GM23338 (cell line): ENCODE measurements at regions not wholly inside any gene's neighbourhood (a gene's known extent, or its start where the extent isn't known, plus 50 kb on each side); places are given as distances from the start of the nearest gene placed in this dataset.

Source experiments
- ATAC-seq: fragments of 200-7000 bp; cut with Tn5 transposase; 3 replicates; pipeline ENCODE4 v1.9.1; 2020
- DNase-seq: peaks from one replicate; pipeline ENCODE4 v3.0.0-alpha.2; 2015; ENCODE audit warnings: low spot score
- H2AFZ ChIP-seq: fragments of 200-600 bp; sonication (generic); 2 replicates; pipeline ENCODE4 v1.8.0; 2016; ENCODE audit warnings: antibody characterized with exemption, mild to moderate bottlenecking, moderate library complexity
- H3F3A ChIP-seq: fragments of 200-600 bp; sonication (generic); replicated peaks from 2 replicates; pipeline ENCODE4 v1.8.0; 2017; ENCODE audit warnings: antibody characterized with exemption, mixed run types, low read depth
- H3K27ac ChIP-seq: fragments of 200-600 bp; sonication (generic); 2 replicates; pipeline ENCODE4 v1.6.1; 2016; ENCODE audit warnings: low read depth
- H3K27me3 ChIP-seq: fragments of 200-600 bp; sonication (generic); 2 replicates; pipeline ENCODE4 v1.8.0; 2016; ENCODE audit warnings: mild to moderate bottlenecking, mixed run types, moderate library complexity; ENCODE audit not compliant: insufficient read depth
- H3K36me3 ChIP-seq: fragments of 200-600 bp; sonication (generic); 2 replicates; pipeline ENCODE4 v1.8.0; 2016; ENCODE audit warnings: mild to moderate bottlenecking; ENCODE audit not compliant: insufficient read depth
- H3K4me1 ChIP-seq: fragments of 200-600 bp; sonication (generic); 2 replicates; pipeline ENCODE4 v1.8.0; 2016; ENCODE audit warnings: mild to moderate bottlenecking, moderate library complexity; ENCODE audit not compliant: insufficient read depth
- H3K4me2 ChIP-seq: fragments of 200-600 bp; sonication (generic); 2 replicates; pipeline ENCODE4 v1.7.1; 2017; ENCODE audit warnings: mixed run types
- H3K4me3 ChIP-seq: fragments of 200-600 bp; sonication (generic); 2 replicates; pipeline ENCODE4 v1.6.1; 2016; ENCODE audit warnings: mixed run types
- H3K79me2 ChIP-seq: fragments of 200-600 bp; sonication (generic); replicated peaks from 2 replicates; pipeline ENCODE4 v1.8.0; 2017; ENCODE audit warnings: mild to moderate bottlenecking; ENCODE audit not compliant: insufficient read depth
- H3K9me2 ChIP-seq: fragments of 200-600 bp; sonication (generic); 2 replicates; pipeline ENCODE4 v1.8.0; 2017; ENCODE audit not compliant: insufficient read depth
- H4K20me1 ChIP-seq: fragments of 200-600 bp; sonication (generic); replicated peaks from 2 replicates; pipeline ENCODE4 v1.8.0; 2017; ENCODE audit warnings: mild to moderate bottlenecking; ENCODE audit not compliant: insufficient read depth
- H3K27ac Mint-ChIP-seq: 2 replicates; pipeline ENCODE4 v1.8.0; 2020; ENCODE audit warnings: inconsistent platforms, mild to moderate bottlenecking, moderate library complexity, mixed read lengths
- H3K27me3 Mint-ChIP-seq: 3 replicates; pipeline ENCODE4 v1.8.0; 2022; ENCODE audit warnings: low read depth, mild to moderate bottlenecking, moderate library complexity, mixed read lengths, inconsistent platforms; ENCODE audit not compliant: insufficient read depth, poor library complexity
- H3K36me3 Mint-ChIP-seq: 3 replicates; pipeline ENCODE4 v1.8.0; 2021; ENCODE audit warnings: low read depth, mild to moderate bottlenecking, inconsistent platforms, moderate library complexity, mixed read lengths
- H3K4me1 Mint-ChIP-seq: 3 replicates; pipeline ENCODE4 v1.8.0; 2020; ENCODE audit warnings: mild to moderate bottlenecking, inconsistent platforms, mixed read lengths
- H3K4me3 Mint-ChIP-seq: 3 replicates; pipeline ENCODE4 v1.8.0; 2021; ENCODE audit warnings: moderate library complexity, mild to moderate bottlenecking, inconsistent platforms, mixed read lengths
- H3K9me3 Mint-ChIP-seq: 3 replicates; pipeline ENCODE4 v1.8.0; 2020; ENCODE audit warnings: moderate library complexity, mild to moderate bottlenecking, inconsistent platforms, mixed read lengths
- CREB1 ChIP-seq: fragments of 250-450 bp; sonication (Bioruptor Pico); IDR thresholded peaks from 2 replicates; pipeline ENCODE4 v1.5.0; 2020; ENCODE audit warnings: low read depth, mild to moderate bottlenecking, moderate library complexity
- ETS1 ChIP-seq: IDR thresholded peaks from 2 replicates; pipeline ENCODE4 v1.6.1; 2016; ENCODE audit warnings: antibody characterized with exemption
- NANOG ChIP-seq: IDR thresholded peaks from 2 replicates; pipeline ENCODE4 v1.6.1; 2016; ENCODE audit warnings: antibody characterized with exemption, borderline replicate concordance
- POLR2AphosphoS5 ChIP-seq: IDR thresholded peaks from 2 replicates; pipeline ENCODE4 v1.6.1; 2016; ENCODE audit warnings: antibody characterized with exemption, low read depth
- REST ChIP-seq: IDR thresholded peaks from one replicate; pipeline ENCODE4 v1.6.1; 2018; ENCODE audit warnings: antibody characterized with exemption; ENCODE audit not compliant: unreplicated experiment
- STAT1 ChIP-seq: IDR thresholded peaks from one replicate; pipeline ENCODE4 v1.6.1; 2016; ENCODE audit warnings: antibody characterized with exemption; ENCODE audit not compliant: unreplicated experiment
- ZNF331 ChIP-seq: fragments of 250-450 bp; sonication (Bioruptor Pico); IDR thresholded peaks from 2 replicates; pipeline ENCODE4 v1.5.0; 2020; ENCODE audit warnings: low read depth, mild to moderate bottlenecking, moderate library complexity
- ZNF462 ChIP-seq: fragments of 250-450 bp; sonication (Bioruptor Pico); IDR thresholded peaks from 2 replicates; pipeline ENCODE4 v1.5.0; 2020; ENCODE audit warnings: mild to moderate bottlenecking, moderate library complexity

GRCh38 chr13:56352361-56352760 is 788.4 kb upstream of the PRR20A start (continued):
- TF ChIP-seq ZNF462 (CRISPR knock-in tag) (no peak), REST (no peak), POLR2AphosphoS5 (no peak), STAT1 (no peak), ZNF331 (no peak)

- Histone ChIP-seq H3K27ac (no peak overlapping the region), H3K79me2 (no peaks in the 10 kb centered on the region), H3K9me2 (peaks cover 4% of the 10 kb centered on the region; the same call in 1 of the 2 replicates), H2AFZ (no peak overlapping the region), H3K36me3 (no peaks in the 10 kb centered on the region), H4K20me1 (no peaks in the 10 kb centered on the region), H3K4me2 (no peak overlapping the region), H3K4me1 (no peaks in the 10 kb centered on the region), H3K4me3 (no peak overlapping the region), H3K27me3 (no peaks in the 10 kb centered on the region), H3F3A (no peaks in the 10 kb centered on the region)
- H3K27me3 Mint-ChIP-seq: peaks cover 3% of the 10 kb centered on the region
- H3K4me3 Mint-ChIP-seq: no peak overlapping the region
- no peak for ATAC-seq
- no peak overlapping the region for H3K27ac Mint-ChIP-seq
- H3K9me3 Mint-ChIP-seq: no peaks in the 10 kb centered on the region
- H3K4me1 Mint-ChIP-seq: 0 out of 3 replicates have a peak, but pooled peaks cover 3% of the 10 kb centered on the region
- no peak for DNase-seq
- TF ChIP-seq CREB1: no peak
- no peak for TF ChIP-seq NANOG
- TF ChIP-seq ETS1: no peak
- TF ChIP-seq ZNF331: no peak
- TF ChIP-seq POLR2AphosphoS5: no peak
- no peaks in the 10 kb centered on the region for H3K36me3 Mint-ChIP-seq
These were observed 787.8 kb upstream of the PRR20A start for GRCh38 chr13:56352901-56353300.
